Breast epithelium (tissue), 3 donors: ENCODE measurements at regions not wholly inside any gene's neighbourhood (a gene's known extent, or its start where the extent isn't known, plus 50 kb on each side); places are given as distances from the start of the nearest gene placed in this dataset.

Experiments
- POLR2AphosphoS5 ChIP-seq, 3 donors: sonication (generic); formaldehyde crosslinking; IDR thresholded peaks; one replicate each; pipeline ENCODE4 v1.6.1; 2017; ENCODE audit warnings: antibody characterized with exemption in 3 of 3
- TF ChIP-seq, protein P1 (sequence below), 3 donors: fragments of 450-650 bp; IDR thresholded peaks; one replicate each; pipeline ENCODE4 v1.5.1; 2016 to 2017; ENCODE audit warnings: antibody characterized with exemption in 3 of 3, mild to moderate bottlenecking in 3 of 3, moderate library complexity in 3 of 3

DNA sequence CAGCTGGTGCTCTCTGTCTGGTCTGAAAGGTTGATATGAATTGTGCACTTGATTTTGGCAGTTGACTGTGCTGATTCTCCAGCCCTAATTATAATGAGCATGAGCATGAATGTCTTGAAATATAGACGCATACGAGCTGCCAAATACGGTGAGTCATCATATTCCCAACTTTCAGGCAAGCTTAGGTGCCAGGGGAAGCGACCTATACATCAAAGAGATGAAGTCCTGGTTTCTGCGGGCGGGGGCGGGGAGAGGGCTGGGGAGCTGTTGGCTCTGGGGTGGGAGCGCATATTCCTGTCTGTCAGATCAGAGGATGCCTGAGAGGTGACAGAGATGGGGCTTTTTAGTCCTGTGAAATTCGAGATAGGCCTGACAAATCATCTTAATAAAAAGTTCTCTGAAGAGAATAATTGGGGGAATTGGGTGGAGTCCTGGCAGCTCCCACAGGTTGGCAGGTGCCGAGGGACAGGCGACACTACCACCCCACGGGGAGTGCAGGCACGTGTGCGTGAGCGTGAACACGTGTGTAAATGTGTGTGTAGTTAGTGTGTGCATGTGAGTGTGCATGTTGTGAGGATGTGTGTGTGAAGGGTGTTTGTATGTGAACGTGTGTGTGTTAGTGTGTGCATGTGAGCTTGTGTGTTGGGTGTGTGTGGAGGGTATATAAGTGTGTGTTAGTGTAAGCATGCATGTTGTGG, 865.3 kb downstream of the TBC1D22A start:
- TF ChIP-seq, protein P1, sequence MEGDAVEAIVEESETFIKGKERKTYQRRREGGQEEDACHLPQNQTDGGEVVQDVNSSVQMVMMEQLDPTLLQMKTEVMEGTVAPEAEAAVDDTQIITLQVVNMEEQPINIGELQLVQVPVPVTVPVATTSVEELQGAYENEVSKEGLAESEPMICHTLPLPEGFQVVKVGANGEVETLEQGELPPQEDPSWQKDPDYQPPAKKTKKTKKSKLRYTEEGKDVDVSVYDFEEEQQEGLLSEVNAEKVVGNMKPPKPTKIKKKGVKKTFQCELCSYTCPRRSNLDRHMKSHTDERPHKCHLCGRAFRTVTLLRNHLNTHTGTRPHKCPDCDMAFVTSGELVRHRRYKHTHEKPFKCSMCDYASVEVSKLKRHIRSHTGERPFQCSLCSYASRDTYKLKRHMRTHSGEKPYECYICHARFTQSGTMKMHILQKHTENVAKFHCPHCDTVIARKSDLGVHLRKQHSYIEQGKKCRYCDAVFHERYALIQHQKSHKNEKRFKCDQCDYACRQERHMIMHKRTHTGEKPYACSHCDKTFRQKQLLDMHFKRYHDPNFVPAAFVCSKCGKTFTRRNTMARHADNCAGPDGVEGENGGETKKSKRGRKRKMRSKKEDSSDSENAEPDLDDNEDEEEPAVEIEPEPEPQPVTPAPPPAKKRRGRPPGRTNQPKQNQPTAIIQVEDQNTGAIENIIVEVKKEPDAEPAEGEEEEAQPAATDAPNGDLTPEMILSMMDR (IDR thresholded peaks at IDR 0.05), result no peak
- TF ChIP-seq POLR2AphosphoS5 (IDR thresholded peaks at IDR 0.05), result no peak
